H9 (cell line): ENCODE measurements at regions not wholly inside any gene's neighbourhood (a gene's known extent, or its start where the extent isn't known, plus 50 kb on each side); places are given as distances from the start of the nearest gene placed in this dataset.

Experiments used
- DNase-seq: peaks from one replicate; pipeline ENCODE4 v3.0.0-alpha.2; 2017
- H2AFZ ChIP-seq: one replicate; pipeline ENCODE4 v1.6.1; 2013; ENCODE audit warnings: mild to moderate bottlenecking, low read length, control low read depth, moderate library complexity
- H2AK5ac ChIP-seq: 2 replicates; pipeline ENCODE4 v1.6.1; 2013; ENCODE audit warnings: low read length, control low read depth, mixed read lengths; ENCODE audit not compliant: insufficient read length
- H2BK120ac ChIP-seq: one replicate; pipeline ENCODE4 v1.6.1; 2013; ENCODE audit warnings: low read depth, mild to moderate bottlenecking, low read length, control low read depth, inconsistent platforms; ENCODE audit not compliant: poor library complexity, severe bottlenecking
- H2BK12ac ChIP-seq: 2 replicates; pipeline ENCODE4 v1.6.1; 2013; ENCODE audit warnings: low read length, control low read depth, mixed read lengths, low read depth; ENCODE audit not compliant: insufficient read length
- H2BK15ac ChIP-seq: 2 replicates; pipeline ENCODE4 v1.6.1; 2013; ENCODE audit warnings: low read depth, low read length, control low read depth
- H2BK20ac ChIP-seq: one replicate; pipeline ENCODE4 v1.6.1; 2013; ENCODE audit warnings: low read depth, mild to moderate bottlenecking, low read length, control low read depth, inconsistent platforms; ENCODE audit not compliant: poor library complexity, severe bottlenecking
- H2BK5ac ChIP-seq: 2 replicates; pipeline ENCODE4 v1.6.1; 2013; ENCODE audit warnings: low read length, control low read depth, mixed read lengths; ENCODE audit not compliant: insufficient read length
- H3K14ac ChIP-seq: 2 replicates; pipeline ENCODE4 v1.6.1; 2013; ENCODE audit warnings: low read length, control low read depth; ENCODE audit not compliant: insufficient read depth
- H3K18ac ChIP-seq: 2 replicates; pipeline ENCODE4 v1.6.1; 2013; ENCODE audit warnings: low read depth, mild to moderate bottlenecking, mixed read lengths, low read length, control low read depth; ENCODE audit not compliant: insufficient read length
- H3K23ac ChIP-seq: 2 replicates; pipeline ENCODE4 v1.6.1; 2013; ENCODE audit warnings: low read length, control low read depth, mixed read lengths, low read depth; ENCODE audit not compliant: insufficient read length
- H3K23me2 ChIP-seq: 2 replicates; pipeline ENCODE4 v1.6.1; 2013; ENCODE audit warnings: low read depth, mild to moderate bottlenecking, mixed read lengths, low read length, control low read depth; ENCODE audit not compliant: insufficient read length, poor library complexity, severe bottlenecking
- H3K27ac ChIP-seq: 2 replicates; pipeline ENCODE4 v1.5.1; 2013; ENCODE audit warnings: low read length, control low read depth, mixed read lengths, low read depth; ENCODE audit not compliant: insufficient read length
- H3K27me3 ChIP-seq: 2 replicates; pipeline ENCODE4 v1.6.1; 2013; ENCODE audit warnings: low read length, control low read depth, inconsistent platforms; ENCODE audit not compliant: insufficient read depth
- H3K4ac ChIP-seq: 2 replicates; pipeline ENCODE4 v1.6.1; 2013; ENCODE audit warnings: low read depth, mild to moderate bottlenecking, control low read depth, inconsistent platforms, low read length, moderate library complexity
- H3K4me1 ChIP-seq: 2 replicates; pipeline ENCODE4 v1.6.1; 2013; ENCODE audit warnings: low read length, control low read depth, inconsistent platforms; ENCODE audit not compliant: insufficient read depth
- H3K4me2 ChIP-seq: 2 replicates; pipeline ENCODE4 v1.6.1; 2013; ENCODE audit warnings: low read length, control low read depth, mixed read lengths; ENCODE audit not compliant: insufficient read length, insufficient read depth
- H3K56ac ChIP-seq: 2 replicates; pipeline ENCODE4 v1.6.1; 2013; ENCODE audit warnings: low read depth, mild to moderate bottlenecking, mixed read lengths, low read length, control low read depth; ENCODE audit not compliant: insufficient read length
- H3K79me1 ChIP-seq: 2 replicates; pipeline ENCODE4 v1.6.1; 2013; ENCODE audit warnings: low read depth, mild to moderate bottlenecking, moderate library complexity, low read length, control low read depth, inconsistent platforms; ENCODE audit not compliant: insufficient read depth, poor library complexity, severe bottlenecking
- H3K79me2 ChIP-seq: 2 replicates; pipeline ENCODE4 v1.6.1; 2013; ENCODE audit warnings: low read length, control low read depth, inconsistent platforms; ENCODE audit not compliant: insufficient read depth
- H3K9ac ChIP-seq: 2 replicates; pipeline ENCODE4 v1.6.1; 2013; ENCODE audit warnings: low read length, control low read depth, mixed read lengths; ENCODE audit not compliant: insufficient read length; ENCODE audit errors: extremely low read depth
- H3K9me3 ChIP-seq: one replicate; pipeline ENCODE4 v1.6.1; 2013; ENCODE audit warnings: low read depth, low read length, inconsistent platforms; ENCODE audit not compliant: control insufficient read depth
- H3T11ph ChIP-seq: one replicate; pipeline ENCODE4 v1.6.1; 2013; ENCODE audit warnings: mild to moderate bottlenecking, low read length, control low read depth, inconsistent platforms
- H4K20me1 ChIP-seq: one replicate; pipeline ENCODE4 v1.6.1; 2013; ENCODE audit not compliant: control insufficient read depth, insufficient read length, insufficient read depth
- H4K5ac ChIP-seq: 2 replicates; pipeline ENCODE4 v1.6.1; 2013; ENCODE audit warnings: low read depth, mild to moderate bottlenecking, mixed read lengths, low read length, control low read depth; ENCODE audit not compliant: insufficient read length
- H4K8ac ChIP-seq: replicated peaks from 2 replicates; pipeline ENCODE4 v1.6.1; 2013; ENCODE audit warnings: low read length, control low read depth, mixed read lengths, low read depth; ENCODE audit not compliant: insufficient read length
- H4K91ac ChIP-seq: 2 replicates; pipeline ENCODE4 v1.6.1; 2013; ENCODE audit warnings: low read depth, mild to moderate bottlenecking, moderate library complexity, mixed read lengths, low read length, control low read depth; ENCODE audit not compliant: insufficient read length
- H3K27ac Mint-ChIP-seq, 3 experiments: 2 replicates in 2 of 3; 3 replicates in 1 of 3; pipeline ENCODE4 v1.8.0; 2020 to 2021; ENCODE audit warnings: mixed read lengths in 3 of 3, mild to moderate bottlenecking in 1 of 3, moderate library complexity in 1 of 3
- H3K27me3 Mint-ChIP-seq: 2 replicates; pipeline ENCODE4 v1.8.0; 2021; ENCODE audit warnings: low read depth, mild to moderate bottlenecking, moderate library complexity, mixed read lengths
- H3K36me3 Mint-ChIP-seq, 3 experiments: 2 replicates in 2 of 3; 3 replicates in 1 of 3; pipeline ENCODE4 v1.8.0; 2020 to 2021; ENCODE audit warnings: low read depth in 3 of 3, mixed read lengths in 3 of 3; ENCODE audit not compliant: insufficient read depth in 1 of 3
- H3K4me1 Mint-ChIP-seq, 2 experiments: 2 replicates each; pipeline ENCODE4 v1.8.0; 2020; ENCODE audit warnings: mixed read lengths in 2 of 2
- H3K4me3 Mint-ChIP-seq, 2 experiments: 2 replicates in 1 of 2; 3 replicates in 1 of 2; pipeline ENCODE4 v1.8.0; 2020 to 2021; ENCODE audit warnings: mild to moderate bottlenecking in 2 of 2, mixed read lengths in 2 of 2, moderate library complexity in 1 of 2
- H3K9me3 Mint-ChIP-seq, 2 experiments: 2 replicates in 1 of 2; 3 replicates in 1 of 2; pipeline ENCODE4 v1.8.0; 2020; ENCODE audit warnings: mild to moderate bottlenecking in 2 of 2, mixed read lengths in 2 of 2, moderate library complexity in 1 of 2
- WGBS: extraction: QIAGEN DNeasy Blood & Tissue Kit; methylation state at CpG from one replicate; pipeline ENCODE4 v1.1.7; 2013; ENCODE audit warnings: missing lambda C conversion rate, low lambda C conversion rate, mixed read lengths; ENCODE audit not compliant: insufficient read length; ENCODE audit errors: extremely low coverage; 5-methylcytosine and 5-hydroxymethylcytosine counted together
- TF ChIP-seq, protein P1 (sequence below): fragments of 200-600 bp; sonication (generic); conservative IDR thresholded peaks from 3 replicates; pipeline ENCODE4 v1.8.0; 2021; ENCODE audit warnings: antibody characterized with exemption, mild to moderate bottlenecking

DNA sequence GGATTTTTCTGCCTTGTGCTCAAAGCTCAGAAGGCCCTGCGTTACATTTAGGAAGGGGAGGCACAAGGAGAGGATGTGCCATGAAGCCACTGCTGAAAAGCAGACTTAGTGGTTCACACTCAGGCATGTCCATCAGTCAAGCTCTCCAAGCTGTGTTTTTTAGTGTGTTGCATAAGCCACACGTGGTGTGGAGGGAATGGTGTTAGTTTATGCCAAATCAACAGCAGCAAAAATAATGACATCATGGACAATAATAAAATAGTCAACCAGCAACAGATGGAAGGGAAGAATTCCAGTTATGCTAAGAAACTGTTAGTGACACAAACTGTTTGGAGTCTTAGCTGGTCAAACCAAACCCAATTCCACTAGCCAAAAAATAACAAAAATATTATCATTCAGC is 438.3 kb downstream of the NPIPA7 start:
- Mint-ChIP-seq H3K4me1 (no peaks in the 10 kb centered on the region), H3K36me3 (peaks cover 0 to 10% (median 6%) of the 10 kb centered on the region in 3 experiments; a peak in 3 of 7 replicates)

More for the DNA sequence above, 438.3 kb downstream of the NPIPA7 start:
- no peak for DNase-seq
- no peak overlapping the region for H2BK5ac ChIP-seq
- peaks cover 19% of the 10 kb centered on the region for H3K27me3 Mint-ChIP-seq
- no peak overlapping the region for H2BK12ac ChIP-seq
- peaks cover 9 to 14% of the 10 kb centered on the region in 2 experiments; a peak in 4 of 5 replicates for H3K9me3 Mint-ChIP-seq
- no peak overlapping the region for H3K4me2 ChIP-seq
- H4K8ac ChIP-seq, result no peak overlapping the region
- no peak overlapping the region for H3K27ac ChIP-seq
- no peaks in the 10 kb centered on the region for H3K9me3 ChIP-seq
- no peak overlapping the region for H3K9ac ChIP-seq
- no peak overlapping the region for H2BK20ac ChIP-seq
- no peak overlapping the region for H3K14ac ChIP-seq
- no peak overlapping the region for H2AK5ac ChIP-seq
- H3K18ac ChIP-seq, result no peak overlapping the region
- TF ChIP-seq, protein P1, sequence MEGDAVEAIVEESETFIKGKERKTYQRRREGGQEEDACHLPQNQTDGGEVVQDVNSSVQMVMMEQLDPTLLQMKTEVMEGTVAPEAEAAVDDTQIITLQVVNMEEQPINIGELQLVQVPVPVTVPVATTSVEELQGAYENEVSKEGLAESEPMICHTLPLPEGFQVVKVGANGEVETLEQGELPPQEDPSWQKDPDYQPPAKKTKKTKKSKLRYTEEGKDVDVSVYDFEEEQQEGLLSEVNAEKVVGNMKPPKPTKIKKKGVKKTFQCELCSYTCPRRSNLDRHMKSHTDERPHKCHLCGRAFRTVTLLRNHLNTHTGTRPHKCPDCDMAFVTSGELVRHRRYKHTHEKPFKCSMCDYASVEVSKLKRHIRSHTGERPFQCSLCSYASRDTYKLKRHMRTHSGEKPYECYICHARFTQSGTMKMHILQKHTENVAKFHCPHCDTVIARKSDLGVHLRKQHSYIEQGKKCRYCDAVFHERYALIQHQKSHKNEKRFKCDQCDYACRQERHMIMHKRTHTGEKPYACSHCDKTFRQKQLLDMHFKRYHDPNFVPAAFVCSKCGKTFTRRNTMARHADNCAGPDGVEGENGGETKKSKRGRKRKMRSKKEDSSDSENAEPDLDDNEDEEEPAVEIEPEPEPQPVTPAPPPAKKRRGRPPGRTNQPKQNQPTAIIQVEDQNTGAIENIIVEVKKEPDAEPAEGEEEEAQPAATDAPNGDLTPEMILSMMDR, result no peak
- H4K91ac ChIP-seq, result no peak overlapping the region
- no peak overlapping the region for H3K4ac ChIP-seq
- no peaks in the 10 kb centered on the region for H3K79me2 ChIP-seq
- no peaks in the 10 kb centered on the region for H4K20me1 ChIP-seq
- no peak overlapping the region for H2BK15ac ChIP-seq
- no CpG with 5 or more reads among the region's 2 CpGs for WGBS
- no peaks in the 10 kb centered on the region for H3K27me3 ChIP-seq
- no peaks in the 10 kb centered on the region for H3K23me2 ChIP-seq
- H3K4me3 Mint-ChIP-seq, result no peak overlapping the region
- H3K27ac Mint-ChIP-seq, result no peak overlapping the region; a peak in 1 of 7 replicates
- no peak overlapping the region for H2BK120ac ChIP-seq
- no peak overlapping the region for H3K56ac ChIP-seq
- H2AFZ ChIP-seq, result no peak overlapping the region
- no peaks in the 10 kb centered on the region for H3K4me1 ChIP-seq
- no peak overlapping the region for H3K23ac ChIP-seq
- no peaks in the 10 kb centered on the region for H3K79me1 ChIP-seq
- H4K5ac ChIP-seq, result no peak overlapping the region
- H3T11ph ChIP-seq, result no peak overlapping the region
